H1 (cell line): ENCODE measurements at regions not wholly inside any gene's neighbourhood (a gene's known extent, or its start where the extent isn't known, plus 50 kb on each side); places are given as distances from the start of the nearest gene placed in this dataset.

ENCODE experiments used
- NANOG ChIP-seq: IDR thresholded peaks from 2 replicates; pipeline ENCODE4 v1.6.1; 2011; ENCODE audit warnings: low read length, low read depth, mild to moderate bottlenecking, inconsistent platforms; ENCODE audit not compliant: insufficient read depth, poor library complexity, severe bottlenecking
- SP1 ChIP-seq: IDR thresholded peaks from 2 replicates; pipeline ENCODE4 v1.6.1; 2011; ENCODE audit warnings: low read depth, low read length

DNA sequence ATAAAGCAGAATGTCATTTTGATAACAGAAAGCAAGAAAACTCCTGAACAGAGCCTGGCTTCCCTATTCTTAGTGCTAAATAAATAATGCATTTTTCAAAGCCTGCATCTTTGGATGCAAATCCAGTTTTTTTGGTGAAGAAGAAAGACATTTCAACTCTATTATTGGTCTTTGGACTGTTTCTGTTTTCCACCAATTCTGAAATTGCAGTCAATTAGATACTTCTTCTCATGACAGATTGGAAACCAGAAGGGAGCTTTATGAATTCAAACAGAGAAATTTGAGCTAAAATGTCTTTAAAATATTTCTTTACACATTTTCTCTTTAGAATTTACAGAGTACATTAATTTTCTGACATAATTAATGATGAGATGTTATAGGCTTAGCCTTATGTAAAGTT is 189.8 kb downstream of the YTHDC2 start (continued):
- no peak for TF ChIP-seq NANOG
- TF ChIP-seq SP1, result no peak
